ENCODE measurements at regions not wholly inside any gene's neighbourhood (a gene's known extent, or its start where the extent isn't known, plus 50 kb on each side); places are given as distances from the start of the nearest gene placed in this dataset.

DNA sequence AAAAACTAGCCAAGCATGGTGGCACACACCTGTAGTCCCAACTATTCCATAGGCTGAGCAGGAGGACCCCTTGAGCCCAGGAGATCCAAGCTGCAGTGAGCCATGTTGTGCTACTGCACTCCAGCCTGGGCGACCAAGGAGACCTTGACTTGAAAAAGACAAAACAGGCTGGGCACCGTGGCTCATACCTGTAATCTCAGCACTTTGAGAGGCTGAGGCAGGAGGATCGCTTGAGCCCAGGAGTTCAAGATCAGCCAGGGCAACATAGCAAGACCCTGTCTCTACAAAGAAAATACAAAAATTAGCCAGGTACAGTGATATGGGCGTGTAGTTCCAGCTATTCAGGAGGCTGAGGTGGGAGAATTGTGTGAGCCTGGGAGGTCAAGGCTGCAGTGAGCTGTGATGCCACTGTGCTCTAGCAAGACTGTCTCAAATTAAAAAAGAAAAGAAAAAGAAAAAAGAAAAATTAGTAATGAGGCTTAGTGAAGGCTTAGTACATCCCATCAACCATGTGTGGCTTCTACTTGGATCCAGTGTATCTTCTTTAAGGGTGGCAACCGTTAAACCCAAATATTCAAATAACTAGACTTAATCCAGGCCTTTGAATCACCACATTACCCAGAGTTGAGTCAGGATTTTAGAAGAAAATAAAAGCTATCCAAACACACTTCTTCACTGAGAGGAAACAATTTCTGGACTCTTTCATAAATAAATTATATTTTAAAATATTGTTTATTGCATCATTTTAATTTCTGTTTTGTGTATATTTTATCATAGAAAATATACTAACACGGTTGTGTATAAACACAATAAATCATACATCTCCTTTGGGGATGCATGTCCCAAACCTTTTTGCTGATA, 74.3 kb upstream of the RAB4A start:
- POLR2A ChIA-PET = no interaction called here
- CTCF ChIA-PET = interaction anchor here (0.5 to 1.1 kb wide), 2 partner anchors 30 to 135 kb away, joined by 3 read pairs; no protein-coding TSS in a partner anchor
- no peak for TF ChIP-seq L3MBTL2 (conservative IDR thresholded peaks at IDR 0.05)
- TF ChIP-seq CTBP1 (IDR thresholded peaks at IDR 0.05; ENCODE audit: borderline replicate concordance) = no peak
- no peak for TF ChIP-seq SP1 (IDR thresholded peaks at IDR 0.05)
- no peak for TF ChIP-seq FOXM1 (IDR thresholded peaks at IDR 0.05; ENCODE audit: borderline replicate concordance)
- TF ChIP-seq TARDBP (IDR thresholded peaks at IDR 0.05) = no peak
- no peak for TF ChIP-seq ARNT (IDR thresholded peaks at IDR 0.05)
- no peak for TF ChIP-seq SUZ12 (IDR thresholded peaks at IDR 0.05)
- no peak for TF ChIP-seq NFRKB (IDR thresholded peaks at IDR 0.05)
- TF ChIP-seq FOXA1 (IDR thresholded peaks at IDR 0.05) = no peak
- TF ChIP-seq FOXK2 (IDR thresholded peaks at IDR 0.05) = no peak
- no peak for DNase-seq (ENCODE audit: extremely low spot score)

DNA sequence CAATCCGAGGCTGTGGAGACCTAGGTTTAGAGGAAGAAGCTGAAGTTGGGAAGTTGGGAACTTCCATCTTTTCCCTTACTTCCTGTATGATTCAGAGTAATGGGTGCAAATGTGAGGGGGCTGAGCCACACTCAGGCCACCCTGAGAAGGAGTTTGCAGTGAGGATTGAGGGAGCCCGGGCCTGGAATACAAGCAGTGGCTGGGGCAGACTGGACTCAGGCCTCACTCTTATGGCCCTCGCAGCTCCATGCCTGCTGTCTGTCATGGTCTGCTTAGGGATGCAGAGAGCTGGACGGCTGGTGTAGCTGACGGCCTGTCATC, 73.7 kb upstream of the RAB4A start:
- ChIA-PET POLR2A (no interaction called here), CTCF (interaction anchor here (1.1 kb wide), 1 partner anchor 30 kb away, joined by 3 read pairs; no protein-coding TSS in a partner anchor)
- DNase-seq (ENCODE audit: extremely low spot score) = no peak
- no peak for TF ChIP-seq FOXA1 (IDR thresholded peaks at IDR 0.05)
- no peak for TF ChIP-seq LEF1 (IDR thresholded peaks at IDR 0.05; ENCODE audit: borderline replicate concordance)
- no peak for TF ChIP-seq ELF4 (IDR thresholded peaks at IDR 0.05)
- TF ChIP-seq, protein P1, sequence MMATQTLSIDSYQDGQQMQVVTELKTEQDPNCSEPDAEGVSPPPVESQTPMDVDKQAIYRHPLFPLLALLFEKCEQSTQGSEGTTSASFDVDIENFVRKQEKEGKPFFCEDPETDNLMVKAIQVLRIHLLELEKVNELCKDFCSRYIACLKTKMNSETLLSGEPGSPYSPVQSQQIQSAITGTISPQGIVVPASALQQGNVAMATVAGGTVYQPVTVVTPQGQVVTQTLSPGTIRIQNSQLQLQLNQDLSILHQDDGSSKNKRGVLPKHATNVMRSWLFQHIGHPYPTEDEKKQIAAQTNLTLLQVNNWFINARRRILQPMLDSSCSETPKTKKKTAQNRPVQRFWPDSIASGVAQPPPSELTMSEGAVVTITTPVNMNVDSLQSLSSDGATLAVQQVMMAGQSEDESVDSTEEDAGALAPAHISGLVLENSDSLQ (IDR thresholded peaks at IDR 0.05) = no peak
- TF ChIP-seq NFRKB (IDR thresholded peaks at IDR 0.05) = no peak
- TF ChIP-seq FOXM1 (IDR thresholded peaks at IDR 0.05; ENCODE audit: borderline replicate concordance) = no peak
- TF ChIP-seq FOXK2 (IDR thresholded peaks at IDR 0.05) = no peak
- no peak for TF ChIP-seq ZNF384 (IDR thresholded peaks at IDR 0.05)

DNA sequence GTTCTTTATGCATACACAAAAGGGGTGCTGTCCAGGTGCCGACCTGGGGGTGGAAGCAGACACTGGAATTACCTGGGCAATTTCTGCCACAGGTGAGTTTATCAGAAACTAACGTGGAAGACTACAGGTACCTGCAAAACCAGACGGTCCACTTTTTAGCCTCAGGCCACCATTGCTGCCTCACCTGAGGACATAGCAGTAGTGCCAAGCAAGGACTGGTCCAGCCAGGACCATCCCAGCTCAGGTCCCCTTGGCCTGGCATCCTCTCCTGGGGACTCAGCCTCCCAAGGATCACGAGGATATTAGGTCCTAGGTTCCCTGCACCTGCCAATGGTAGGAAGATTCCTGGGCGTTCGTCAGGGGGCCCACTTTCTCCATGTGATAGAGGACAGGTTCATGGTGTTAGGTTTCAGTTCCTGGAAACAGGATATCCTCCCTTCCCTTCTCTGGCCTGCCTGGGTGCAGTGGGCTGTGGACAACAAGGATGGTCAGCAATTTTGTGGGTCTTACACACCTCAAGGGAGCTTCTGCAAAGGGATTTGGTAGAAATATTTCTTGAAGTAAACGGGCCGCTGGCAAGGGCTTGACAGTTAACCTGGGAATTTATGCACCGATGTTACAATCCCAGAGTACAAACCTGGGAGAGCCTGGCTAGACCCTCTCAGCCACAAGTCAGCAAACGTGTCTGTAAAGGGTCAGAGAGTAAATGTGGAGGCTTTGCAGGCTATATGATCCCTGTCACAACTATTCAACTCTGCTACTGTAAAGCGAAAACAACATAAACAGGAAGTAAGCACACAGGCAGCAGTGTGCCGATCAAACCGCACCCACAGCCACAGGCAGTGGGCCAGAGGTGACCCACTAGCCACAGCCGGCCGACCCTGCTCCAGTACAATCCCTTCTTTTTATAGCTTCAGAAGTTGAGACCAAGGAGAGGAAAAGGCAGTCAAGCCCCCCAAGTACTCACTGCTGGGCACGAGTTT, 71.4 kb upstream of the RAB4A start:
- POLR2A ChIA-PET = no interaction called here
- no peak for DNase-seq (ENCODE audit: extremely low spot score)
- TF ChIP-seq BHLHE40 (IDR thresholded peaks at IDR 0.05; ENCODE audit: borderline replicate concordance) = no peak
- TF ChIP-seq NFRKB (IDR thresholded peaks at IDR 0.05) = no peak
- TF ChIP-seq, protein P1 (IDR thresholded peaks at IDR 0.05) = no peak
- no peak for TF ChIP-seq ZNF384 (IDR thresholded peaks at IDR 0.05)
- no peak for TF ChIP-seq FOXM1 (IDR thresholded peaks at IDR 0.05; ENCODE audit: borderline replicate concordance)
- no peak for TF ChIP-seq ELF4 (IDR thresholded peaks at IDR 0.05)
- TF ChIP-seq SUZ12 (IDR thresholded peaks at IDR 0.05) = no peak
- TF ChIP-seq SP1 (IDR thresholded peaks at IDR 0.05) = no peak
- no peak for TF ChIP-seq L3MBTL2 (conservative IDR thresholded peaks at IDR 0.05)
- no peak for TF ChIP-seq LEF1 (IDR thresholded peaks at IDR 0.05; ENCODE audit: borderline replicate concordance)
- no peak for TF ChIP-seq FOXA1 (IDR thresholded peaks at IDR 0.05)
- TF ChIP-seq ARNT (IDR thresholded peaks at IDR 0.05) = no peak
- no peak for TF ChIP-seq CTBP1 (IDR thresholded peaks at IDR 0.05; ENCODE audit: borderline replicate concordance)
- TF ChIP-seq HDGF (IDR thresholded peaks at IDR 0.05; ENCODE audit: borderline replicate concordance) = no peak
- no peak for TF ChIP-seq TARDBP (IDR thresholded peaks at IDR 0.05)
- CTCF ChIA-PET = no interaction called here

DNA sequence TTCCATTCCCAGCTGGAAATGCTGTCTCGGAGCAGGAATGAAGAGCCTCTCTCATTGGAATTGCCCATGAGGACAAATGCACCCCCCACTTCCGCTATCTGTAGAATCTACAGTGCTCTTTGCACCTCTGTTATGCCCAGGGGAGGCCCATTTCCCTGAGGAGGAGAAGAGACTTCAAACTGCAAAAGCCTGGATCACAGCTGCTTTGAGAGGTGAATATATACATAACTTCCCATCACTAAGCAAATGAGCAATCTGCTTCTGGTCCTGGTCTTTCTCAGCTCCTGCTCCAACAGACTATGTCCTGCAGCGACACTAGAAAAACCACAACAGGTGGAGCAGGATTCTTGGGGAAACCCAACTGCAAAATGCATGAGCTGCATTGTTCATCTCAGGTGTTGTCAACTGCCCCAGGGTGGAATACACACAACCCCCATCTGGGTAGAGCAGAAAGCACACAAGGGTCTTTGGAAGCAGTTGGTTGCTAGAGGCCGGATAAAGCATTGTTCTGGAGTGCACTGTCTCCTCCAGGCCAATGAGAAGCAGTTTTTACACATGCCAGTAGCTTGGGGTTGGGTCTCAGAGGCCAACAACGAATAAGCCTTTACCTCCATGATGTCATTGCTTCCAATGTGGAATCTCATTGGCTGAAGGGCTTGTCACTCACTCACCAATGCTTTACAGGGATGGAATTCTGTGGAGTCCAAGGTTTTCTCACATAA, 67.7 kb upstream of the RAB4A start:
- TF ChIP-seq, protein P1 (IDR thresholded peaks at IDR 0.05) = peak; percentile 99
- TF ChIP-seq ZNF384 (IDR thresholded peaks at IDR 0.05) (no peak), FOXA1 (IDR thresholded peaks at IDR 0.05) (no peak)
- POLR2A ChIA-PET = no interaction called here
- CTCF ChIA-PET = no interaction called here
- peak; percentile 78 for DNase-seq (ENCODE audit: extremely low spot score)

DNA sequence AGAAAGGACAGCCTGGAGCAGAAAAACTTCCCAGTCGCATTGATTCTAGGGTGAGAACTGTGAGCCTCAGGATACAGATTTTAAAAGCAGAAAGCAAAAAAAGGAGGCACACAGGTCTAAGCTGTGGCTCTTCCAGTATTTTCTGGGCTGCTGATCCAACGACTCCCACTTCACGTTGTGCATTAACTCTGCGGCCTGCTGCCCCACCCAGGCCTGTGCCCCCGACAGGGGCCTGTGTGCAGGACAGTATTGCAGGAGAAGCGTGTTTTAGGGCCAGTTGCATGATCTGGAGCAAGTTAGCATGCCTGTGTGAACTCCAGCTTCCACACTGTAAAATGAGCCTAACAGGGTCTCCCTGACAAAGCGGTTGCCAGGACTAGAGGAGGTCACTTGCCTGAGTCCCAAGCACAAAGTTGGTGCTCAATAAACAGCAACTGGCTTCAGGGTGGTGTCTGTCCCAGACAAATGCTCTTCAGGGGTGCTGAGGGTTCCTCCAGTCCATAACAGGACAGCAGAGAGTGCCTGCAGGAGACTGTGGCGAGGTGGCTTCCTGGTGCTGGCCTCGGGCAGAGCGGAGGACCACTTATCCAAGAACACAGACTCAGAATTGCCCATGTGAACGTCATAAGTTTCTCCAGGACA, 66.8 kb upstream of the RAB4A start:
- TF ChIP-seq LEF1 (IDR thresholded peaks at IDR 0.05; ENCODE audit: borderline replicate concordance) = no peak
- no peak for TF ChIP-seq SP1 (IDR thresholded peaks at IDR 0.05)
- no peak for TF ChIP-seq FOXA1 (IDR thresholded peaks at IDR 0.05)
- TF ChIP-seq L3MBTL2 (conservative IDR thresholded peaks at IDR 0.05) = no peak
- no peak for TF ChIP-seq CTBP1 (IDR thresholded peaks at IDR 0.05; ENCODE audit: borderline replicate concordance)
- ChIA-PET POLR2A (no interaction called here), CTCF (no interaction called here)
- DNase-seq (ENCODE audit: extremely low spot score) = no peak
